NB4 (cell line): ENCODE measurements at regions not wholly inside any gene's neighbourhood (a gene's known extent, or its start where the extent isn't known, plus 50 kb on each side); places are given as distances from the start of the nearest gene placed in this dataset.

Source experiments
- CTCF ChIP-seq: IDR thresholded peaks from one replicate; pipeline ENCODE4 v1.5.1; 2012; ENCODE audit warnings: low read depth, low read length
- MAX ChIP-seq: IDR thresholded peaks from 2 replicates; pipeline ENCODE4 v1.6.1; 2011; ENCODE audit warnings: low read depth, low read length
- MYC ChIP-seq: IDR thresholded peaks from 2 replicates; pipeline ENCODE4 v1.6.1; 2011; ENCODE audit warnings: low read depth, low read length

- TF ChIP-seq CTCF (no peak), MYC (no peak), MAX (no peak)
Measured at GRCh38 chr3:113133140-113133539, 78.2 kb upstream of the BOC start.
